SU-DHL-6 (cell line): ENCODE measurements at regions not wholly inside any gene's neighbourhood (a gene's known extent, or its start where the extent isn't known, plus 50 kb on each side); places are given as distances from the start of the nearest gene placed in this dataset.
"Not testable (repeated sequence)": the region's sequence is repeated elsewhere in the genome, so short reads cannot be mapped to it uniquely, and the experiment has no call there.

ENCODE experiments used
- CTCF ChIP-seq: fragments of 200-600 bp; sonication (generic); IDR thresholded peaks from one replicate; pipeline ENCODE4 v1.5.1; 2017; ENCODE audit warnings: antibody characterized with exemption, mild to moderate bottlenecking, low read length, moderate library complexity; ENCODE audit not compliant: insufficient read depth, poor library complexity, severe bottlenecking
- EZH2phosphoT487 ChIP-seq: fragments of 200-600 bp; sonication (generic), shearing (Covaris generic); conservative IDR thresholded peaks from 2 replicates; pipeline ENCODE4 v1.6.1; 2018; ENCODE audit warnings: mild to moderate bottlenecking, antibody characterized with exemption, low read length, moderate library complexity, mixed read lengths

GRCh38 chr15:24534032-24534431 is 141.5 kb upstream of the NPAP1 start:
- not testable (repeated sequence) for TF ChIP-seq CTCF, EZH2phosphoT487
